ENCODE measurements at regions not wholly inside any gene's neighbourhood (a gene's known extent, or its start where the extent isn't known, plus 50 kb on each side); places are given as distances from the start of the nearest gene placed in this dataset.

DNA sequence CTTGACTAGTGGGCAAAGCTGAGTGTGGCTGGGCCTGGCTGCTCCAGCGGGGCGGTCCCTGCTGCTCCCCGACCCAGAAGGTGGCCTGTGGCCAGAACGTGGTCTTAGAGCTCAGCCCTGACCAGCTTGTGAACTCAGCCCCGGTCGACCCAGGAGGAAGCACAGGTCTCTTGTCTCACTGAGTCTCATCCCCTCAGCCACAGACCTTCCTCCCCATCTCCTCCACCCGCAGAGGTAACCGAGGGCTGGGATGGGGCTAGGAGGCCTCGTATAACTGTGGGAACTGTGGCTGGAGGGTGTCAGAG lies 546.2 kb upstream of the B3GAT1 start:
- H3K27me3 ChIP-seq (ENCODE audit: control insufficient read depth, insufficient read depth, low read length): no peaks in the 10 kb centered on the region
- CTCF ChIA-PET: no interaction called here
- ATAC-seq (no peak), DNase-seq (ENCODE audit: low read depth, low spot score) (no peak)
- no peak for TF ChIP-seq TCF7L2 (IDR thresholded peaks at IDR 0.05; ENCODE audit: low read depth, low read length)
- TF ChIP-seq SIN3A (IDR thresholded peaks at IDR 0.05; ENCODE audit: borderline replicate concordance, insufficient read depth, low read depth, low read length): no peak
- TF ChIP-seq, protein P1, sequence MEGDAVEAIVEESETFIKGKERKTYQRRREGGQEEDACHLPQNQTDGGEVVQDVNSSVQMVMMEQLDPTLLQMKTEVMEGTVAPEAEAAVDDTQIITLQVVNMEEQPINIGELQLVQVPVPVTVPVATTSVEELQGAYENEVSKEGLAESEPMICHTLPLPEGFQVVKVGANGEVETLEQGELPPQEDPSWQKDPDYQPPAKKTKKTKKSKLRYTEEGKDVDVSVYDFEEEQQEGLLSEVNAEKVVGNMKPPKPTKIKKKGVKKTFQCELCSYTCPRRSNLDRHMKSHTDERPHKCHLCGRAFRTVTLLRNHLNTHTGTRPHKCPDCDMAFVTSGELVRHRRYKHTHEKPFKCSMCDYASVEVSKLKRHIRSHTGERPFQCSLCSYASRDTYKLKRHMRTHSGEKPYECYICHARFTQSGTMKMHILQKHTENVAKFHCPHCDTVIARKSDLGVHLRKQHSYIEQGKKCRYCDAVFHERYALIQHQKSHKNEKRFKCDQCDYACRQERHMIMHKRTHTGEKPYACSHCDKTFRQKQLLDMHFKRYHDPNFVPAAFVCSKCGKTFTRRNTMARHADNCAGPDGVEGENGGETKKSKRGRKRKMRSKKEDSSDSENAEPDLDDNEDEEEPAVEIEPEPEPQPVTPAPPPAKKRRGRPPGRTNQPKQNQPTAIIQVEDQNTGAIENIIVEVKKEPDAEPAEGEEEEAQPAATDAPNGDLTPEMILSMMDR (IDR thresholded peaks at IDR 0.05): no peak
- TF ChIP-seq, protein P2, sequence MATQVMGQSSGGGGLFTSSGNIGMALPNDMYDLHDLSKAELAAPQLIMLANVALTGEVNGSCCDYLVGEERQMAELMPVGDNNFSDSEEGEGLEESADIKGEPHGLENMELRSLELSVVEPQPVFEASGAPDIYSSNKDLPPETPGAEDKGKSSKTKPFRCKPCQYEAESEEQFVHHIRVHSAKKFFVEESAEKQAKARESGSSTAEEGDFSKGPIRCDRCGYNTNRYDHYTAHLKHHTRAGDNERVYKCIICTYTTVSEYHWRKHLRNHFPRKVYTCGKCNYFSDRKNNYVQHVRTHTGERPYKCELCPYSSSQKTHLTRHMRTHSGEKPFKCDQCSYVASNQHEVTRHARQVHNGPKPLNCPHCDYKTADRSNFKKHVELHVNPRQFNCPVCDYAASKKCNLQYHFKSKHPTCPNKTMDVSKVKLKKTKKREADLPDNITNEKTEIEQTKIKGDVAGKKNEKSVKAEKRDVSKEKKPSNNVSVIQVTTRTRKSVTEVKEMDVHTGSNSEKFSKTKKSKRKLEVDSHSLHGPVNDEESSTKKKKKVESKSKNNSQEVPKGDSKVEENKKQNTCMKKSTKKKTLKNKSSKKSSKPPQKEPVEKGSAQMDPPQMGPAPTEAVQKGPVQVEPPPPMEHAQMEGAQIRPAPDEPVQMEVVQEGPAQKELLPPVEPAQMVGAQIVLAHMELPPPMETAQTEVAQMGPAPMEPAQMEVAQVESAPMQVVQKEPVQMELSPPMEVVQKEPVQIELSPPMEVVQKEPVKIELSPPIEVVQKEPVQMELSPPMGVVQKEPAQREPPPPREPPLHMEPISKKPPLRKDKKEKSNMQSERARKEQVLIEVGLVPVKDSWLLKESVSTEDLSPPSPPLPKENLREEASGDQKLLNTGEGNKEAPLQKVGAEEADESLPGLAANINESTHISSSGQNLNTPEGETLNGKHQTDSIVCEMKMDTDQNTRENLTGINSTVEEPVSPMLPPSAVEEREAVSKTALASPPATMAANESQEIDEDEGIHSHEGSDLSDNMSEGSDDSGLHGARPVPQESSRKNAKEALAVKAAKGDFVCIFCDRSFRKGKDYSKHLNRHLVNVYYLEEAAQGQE (IDR thresholded peaks at IDR 0.05; ENCODE audit: insufficient read depth in 1 of 2, low read depth in 2 of 2, low read length in 1 of 2): no peak
- TF ChIP-seq POLR2AphosphoS5 (IDR thresholded peaks at IDR 0.05; ENCODE audit: low read depth, low read length): no peak
- H3K36me3 ChIP-seq (ENCODE audit: control insufficient read depth, insufficient read depth, low read length): no peaks in the 10 kb centered on the region
- POLR2A ChIA-PET: no interaction called here
- no peaks in the 10 kb centered on the region for H3K9me3 ChIP-seq (ENCODE audit: control insufficient read depth, insufficient read depth, low read depth, low read length)
- no TSS peak for BruUV-seq (replicated peaks)
- intact Hi-C loops (cut with micrococcal nuclease; ENCODE audit: unreplicated experiment) (no loop called here), in situ Hi-C loops (cut with HindIII; ENCODE audit: low pct_unique_long_range_greater_than_20kb, low sequenced_read_pairs) (no loop called here)
- H3K27ac ChIP-seq (ENCODE audit: low read length): no peak overlapping the region
- no peak overlapping the region for H3K4me3 ChIP-seq (ENCODE audit: low read depth in 2 of 2, low read length in 2 of 2)
- H3K4me1 ChIP-seq (ENCODE audit: control insufficient read depth, insufficient read depth, low read length): no peaks in the 10 kb centered on the region

DNA sequence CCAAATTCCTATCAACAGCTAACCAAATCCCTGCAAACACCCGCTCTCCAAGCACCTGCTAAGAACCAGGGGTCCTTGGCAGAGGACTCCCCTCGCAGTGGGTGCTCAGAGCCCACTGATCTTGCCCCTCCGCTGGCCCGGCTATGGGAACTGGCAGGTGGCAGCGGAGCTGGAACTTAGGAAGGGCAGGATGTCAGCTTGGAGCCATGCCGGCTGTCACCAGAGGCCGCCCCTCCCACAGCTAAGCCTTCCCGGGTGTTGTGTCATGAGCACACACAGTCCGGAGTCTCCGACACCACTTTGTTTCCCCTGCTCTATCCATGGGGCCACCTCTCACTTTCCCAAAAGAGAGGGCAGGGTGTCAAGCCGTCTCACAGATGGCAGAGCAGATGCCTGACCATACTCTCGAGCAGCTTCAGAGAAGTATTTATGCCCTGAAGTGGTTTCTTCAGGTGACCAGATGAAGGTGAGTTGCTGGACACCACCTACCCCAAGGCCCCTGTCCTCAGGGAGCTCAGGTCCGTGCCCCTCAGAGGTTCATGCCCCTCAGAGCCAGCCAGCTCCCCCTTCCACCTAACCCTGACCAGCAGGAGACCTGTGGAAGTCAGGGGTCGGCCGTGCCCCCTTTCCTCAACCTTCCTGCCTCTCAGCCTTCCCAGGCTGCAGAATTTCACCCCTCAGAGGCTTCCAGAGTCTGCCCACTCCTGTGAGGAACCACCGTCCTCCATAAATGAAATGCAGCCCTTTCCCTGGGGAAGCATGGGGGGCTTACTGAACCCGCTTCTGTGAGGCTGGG lies 545.7 kb upstream of the B3GAT1 start:
- POLR2A ChIA-PET: no interaction called here

More for the DNA sequence above, 545.7 kb upstream of the B3GAT1 start:
- Histone ChIP-seq H3K4me3 (ENCODE audit: low read depth in 2 of 2, low read length in 2 of 2) (no peak overlapping the region), H3K27ac (ENCODE audit: low read length) (no peak overlapping the region), H3K4me1 (ENCODE audit: control insufficient read depth, insufficient read depth, low read length) (no peaks in the 10 kb centered on the region), H3K27me3 (ENCODE audit: control insufficient read depth, insufficient read depth, low read length) (no peaks in the 10 kb centered on the region), H3K36me3 (ENCODE audit: control insufficient read depth, insufficient read depth, low read length) (no peaks in the 10 kb centered on the region), H3K9me3 (ENCODE audit: control insufficient read depth, insufficient read depth, low read depth, low read length) (no peaks in the 10 kb centered on the region)
- TF ChIP-seq, protein P2 (IDR thresholded peaks at IDR 0.05; ENCODE audit: insufficient read depth in 1 of 2, low read depth in 2 of 2, low read length in 1 of 2): no peak
- TF ChIP-seq TCF7L2 (IDR thresholded peaks at IDR 0.05; ENCODE audit: low read depth, low read length) (no peak), POLR2AphosphoS5 (IDR thresholded peaks at IDR 0.05; ENCODE audit: low read depth, low read length) (no peak), SIN3A (IDR thresholded peaks at IDR 0.05; ENCODE audit: borderline replicate concordance, insufficient read depth, low read depth, low read length) (no peak)
- TF ChIP-seq, protein P1 (IDR thresholded peaks at IDR 0.05): no peak
- intact Hi-C loops (cut with micrococcal nuclease; ENCODE audit: unreplicated experiment) (no loop called here), in situ Hi-C loops (cut with HindIII; ENCODE audit: low pct_unique_long_range_greater_than_20kb, low sequenced_read_pairs) (no loop called here)
- ATAC-seq: no peak
- no peak for DNase-seq (ENCODE audit: low read depth, low spot score)
- BruUV-seq (replicated peaks): no TSS peak
- CTCF ChIA-PET: no interaction called here

Data from Panc1 (cell line).